OCI-LY1 (cell line): ENCODE measurements at regions not wholly inside any gene's neighbourhood (a gene's known extent, or its start where the extent isn't known, plus 50 kb on each side); places are given as distances from the start of the nearest gene placed in this dataset.

Experiments
- H2AFZ ChIP-seq: fragments of 200-600 bp; sonication (generic), shearing (Covaris generic); 2 replicates; pipeline ENCODE4 v1.6.0; 2014; ENCODE audit warnings: antibody characterized with exemption, mild to moderate bottlenecking, low read length
- H3F3A ChIP-seq: fragments of 200-600 bp; sonication (generic), shearing (Covaris generic); 2 replicates; pipeline ENCODE4 v1.6.0; 2014; ENCODE audit warnings: mild to moderate bottlenecking, antibody characterized with exemption, low read length, moderate library complexity; ENCODE audit not compliant: insufficient read depth
- H3K27ac ChIP-seq: fragments of 200-600 bp; sonication (generic); 2 replicates; pipeline ENCODE4 v1.5.1; 2014; ENCODE audit warnings: low read length, mixed run types, mild to moderate bottlenecking, low read depth; ENCODE audit not compliant: poor library complexity, severe bottlenecking
- H3K27me3 ChIP-seq: fragments of 200-600 bp; sonication (generic); 2 replicates; pipeline ENCODE4 v1.6.0; 2014; ENCODE audit warnings: antibody characterized with exemption, mild to moderate bottlenecking, low read length, moderate library complexity; ENCODE audit not compliant: insufficient read depth
- H3K36me3 ChIP-seq: fragments of 200-600 bp; sonication (generic); 2 replicates; pipeline ENCODE4 v1.6.1; 2014; ENCODE audit warnings: mild to moderate bottlenecking, antibody characterized with exemption, low read length, moderate library complexity, mixed read lengths; ENCODE audit not compliant: insufficient read depth
- H3K4me1 ChIP-seq: fragments of 200-600 bp; sonication (generic); 2 replicates; pipeline ENCODE4 v1.5.1; 2014; ENCODE audit warnings: mild to moderate bottlenecking, low read length, moderate library complexity; ENCODE audit not compliant: insufficient read depth, severe bottlenecking
- H3K4me2 ChIP-seq: fragments of 200-600 bp; sonication (generic), shearing (Covaris generic); 2 replicates; pipeline ENCODE4 v1.6.1; 2014; ENCODE audit warnings: low read length
- H3K4me3 ChIP-seq: fragments of 200-600 bp; sonication (generic); 2 replicates; pipeline ENCODE4 v1.5.1; 2014; ENCODE audit warnings: low read length, low read depth, mild to moderate bottlenecking, mixed read lengths; ENCODE audit not compliant: poor library complexity, severe bottlenecking
- H3K79me2 ChIP-seq: fragments of 200-600 bp; shearing (Covaris generic); 2 replicates; pipeline ENCODE4 v1.6.1; 2016; ENCODE audit warnings: mixed run types, low read length, mixed read lengths; ENCODE audit not compliant: insufficient read depth
- H3K9ac ChIP-seq: fragments of 200-600 bp; sonication (generic), shearing (Covaris generic); 2 replicates; pipeline ENCODE4 v1.6.1; 2014; ENCODE audit warnings: mild to moderate bottlenecking, low read length, mixed read lengths
- H3K9me2 ChIP-seq: fragments of 200-600 bp; sonication (generic), shearing (Covaris generic); 2 replicates; pipeline ENCODE4 v1.6.1; 2014; ENCODE audit warnings: low read depth, mild to moderate bottlenecking, low read length, mixed read lengths
- H3K9me3 ChIP-seq: fragments of 200-600 bp; shearing (Covaris generic); 2 replicates; pipeline ENCODE4 v1.6.1; 2014; ENCODE audit warnings: low read length, mixed read lengths
- H4K20me1 ChIP-seq: fragments of 200-600 bp; sonication (generic), shearing (Covaris generic); 2 replicates; pipeline ENCODE4 v1.6.0; 2016; ENCODE audit warnings: mild to moderate bottlenecking, low read length; ENCODE audit not compliant: insufficient read depth
- EZH2 ChIP-seq: fragments of 200-600 bp; sonication (generic), shearing (Covaris generic); IDR thresholded peaks from 2 replicates; pipeline ENCODE4 v1.8.0; 2017; ENCODE audit warnings: borderline replicate concordance, mixed run types, mild to moderate bottlenecking, antibody characterized with exemption, low read length, moderate library complexity, mixed read lengths
- TF ChIP-seq, protein P1 (sequence below): fragments of 200-600 bp; sonication (generic), shearing (Covaris generic); IDR thresholded peaks from 2 replicates; pipeline ENCODE4 v1.5.1; 2017; ENCODE audit warnings: mild to moderate bottlenecking, antibody characterized with exemption, low read length, moderate library complexity, mixed read lengths

DNA sequence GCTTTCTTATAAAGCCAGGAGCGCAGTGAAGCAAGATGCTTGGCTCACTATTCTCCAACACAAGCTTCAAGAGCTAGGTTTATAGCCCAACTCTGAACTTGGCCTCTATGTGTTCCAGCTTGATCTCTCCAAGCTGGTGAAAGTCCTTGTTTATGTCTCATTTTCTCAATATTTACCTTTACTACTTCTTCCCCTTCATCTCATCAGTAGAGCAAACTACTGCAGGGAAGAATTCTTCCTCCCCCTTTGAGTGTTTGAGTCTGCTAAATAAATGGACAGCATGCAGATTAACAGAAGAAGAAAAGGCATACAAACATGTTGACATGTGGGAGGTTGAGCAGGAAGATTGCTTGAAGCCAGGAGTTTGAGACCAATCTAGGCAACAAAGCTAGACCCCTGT lies 460.7 kb downstream of the ZNF608 start:
- no peak overlapping the region for H3K9ac ChIP-seq
- H3F3A ChIP-seq: no peaks in the 10 kb centered on the region
- H3K27me3 ChIP-seq: no peaks in the 10 kb centered on the region
- no peak overlapping the region for H3K4me2 ChIP-seq
- no peaks in the 10 kb centered on the region for H4K20me1 ChIP-seq
- no peak overlapping the region for H3K27ac ChIP-seq
- no peaks in the 10 kb centered on the region for H3K9me3 ChIP-seq
- H3K9me2 ChIP-seq: no peaks in the 10 kb centered on the region
- no peaks in the 10 kb centered on the region for H3K36me3 ChIP-seq
- H3K4me1 ChIP-seq: no peaks in the 10 kb centered on the region
- no peak overlapping the region for H3K4me3 ChIP-seq
- TF ChIP-seq EZH2: no peak
- TF ChIP-seq, protein P1, sequence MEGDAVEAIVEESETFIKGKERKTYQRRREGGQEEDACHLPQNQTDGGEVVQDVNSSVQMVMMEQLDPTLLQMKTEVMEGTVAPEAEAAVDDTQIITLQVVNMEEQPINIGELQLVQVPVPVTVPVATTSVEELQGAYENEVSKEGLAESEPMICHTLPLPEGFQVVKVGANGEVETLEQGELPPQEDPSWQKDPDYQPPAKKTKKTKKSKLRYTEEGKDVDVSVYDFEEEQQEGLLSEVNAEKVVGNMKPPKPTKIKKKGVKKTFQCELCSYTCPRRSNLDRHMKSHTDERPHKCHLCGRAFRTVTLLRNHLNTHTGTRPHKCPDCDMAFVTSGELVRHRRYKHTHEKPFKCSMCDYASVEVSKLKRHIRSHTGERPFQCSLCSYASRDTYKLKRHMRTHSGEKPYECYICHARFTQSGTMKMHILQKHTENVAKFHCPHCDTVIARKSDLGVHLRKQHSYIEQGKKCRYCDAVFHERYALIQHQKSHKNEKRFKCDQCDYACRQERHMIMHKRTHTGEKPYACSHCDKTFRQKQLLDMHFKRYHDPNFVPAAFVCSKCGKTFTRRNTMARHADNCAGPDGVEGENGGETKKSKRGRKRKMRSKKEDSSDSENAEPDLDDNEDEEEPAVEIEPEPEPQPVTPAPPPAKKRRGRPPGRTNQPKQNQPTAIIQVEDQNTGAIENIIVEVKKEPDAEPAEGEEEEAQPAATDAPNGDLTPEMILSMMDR: no peak
- H3K79me2 ChIP-seq: no peaks in the 10 kb centered on the region
- H2AFZ ChIP-seq: no peak overlapping the region

DNA sequence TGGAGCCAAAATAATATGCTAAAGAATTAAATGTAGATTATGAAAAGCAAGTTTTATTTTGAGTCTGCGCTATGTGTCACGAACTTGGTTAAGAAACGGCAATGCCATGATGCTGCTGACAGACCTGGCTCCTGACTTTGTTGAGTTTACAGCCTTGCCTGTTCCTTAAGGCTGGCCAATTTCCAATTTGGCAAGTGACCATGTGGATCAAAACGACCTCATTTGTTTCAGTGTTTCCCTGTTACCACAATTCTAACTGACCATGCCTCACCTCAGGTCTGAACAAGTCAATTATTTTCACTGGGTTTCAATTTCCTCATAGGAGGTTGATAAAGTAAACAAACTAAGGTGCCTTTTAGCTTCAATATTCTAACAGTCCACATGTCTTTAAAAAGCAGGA lies 461.4 kb downstream of the ZNF608 start:
- H3K4me2 ChIP-seq: no peak overlapping the region
- no peaks in the 10 kb centered on the region for H3F3A ChIP-seq
- H3K9me2 ChIP-seq: no peaks in the 10 kb centered on the region
- H4K20me1 ChIP-seq: no peaks in the 10 kb centered on the region
- H3K27me3 ChIP-seq: no peaks in the 10 kb centered on the region
- H3K4me3 ChIP-seq: no peak overlapping the region
- H3K9me3 ChIP-seq: no peaks in the 10 kb centered on the region
- no peak overlapping the region for H2AFZ ChIP-seq
- H3K27ac ChIP-seq: no peak overlapping the region
- H3K4me1 ChIP-seq: no peaks in the 10 kb centered on the region
- H3K36me3 ChIP-seq: no peaks in the 10 kb centered on the region
- no peaks in the 10 kb centered on the region for H3K79me2 ChIP-seq
- no peak for TF ChIP-seq EZH2
- TF ChIP-seq, protein P1: no peak
- no peak overlapping the region for H3K9ac ChIP-seq

DNA sequence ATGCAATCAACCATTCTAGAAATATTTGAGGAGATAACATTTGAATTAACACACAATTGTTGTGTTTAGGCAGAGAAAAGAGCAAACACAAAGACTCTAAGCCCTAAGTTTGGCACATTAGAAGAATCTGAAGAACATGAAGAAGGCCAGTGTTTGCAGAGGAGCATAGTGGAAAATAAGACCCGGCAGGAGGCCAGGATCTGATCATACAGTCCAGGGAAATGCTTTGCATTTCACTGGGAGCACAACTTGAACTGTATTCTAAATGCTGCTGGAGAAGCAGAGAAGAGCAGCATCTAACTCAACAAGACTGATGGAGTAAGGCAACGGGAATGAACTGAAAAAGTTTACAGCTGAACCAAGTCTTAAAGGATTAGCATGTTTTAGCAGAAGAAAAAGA lies 463.4 kb downstream of the ZNF608 start:
- no peak for TF ChIP-seq EZH2
- TF ChIP-seq, protein P1: no peak
- no peaks in the 10 kb centered on the region for H3F3A ChIP-seq
- no peak overlapping the region for H3K9ac ChIP-seq
- no peaks in the 10 kb centered on the region for H4K20me1 ChIP-seq
- H3K9me3 ChIP-seq: no peaks in the 10 kb centered on the region
- no peaks in the 10 kb centered on the region for H3K79me2 ChIP-seq
- no peak overlapping the region for H3K4me2 ChIP-seq
- H3K9me2 ChIP-seq: no peaks in the 10 kb centered on the region
- H3K4me3 ChIP-seq: no peak overlapping the region
- H3K27me3 ChIP-seq: no peaks in the 10 kb centered on the region
- H3K36me3 ChIP-seq: no peaks in the 10 kb centered on the region
- no peak overlapping the region for H2AFZ ChIP-seq
- no peak overlapping the region for H3K27ac ChIP-seq
- H3K4me1 ChIP-seq: no peaks in the 10 kb centered on the region
